Neural cell (in vitro differentiated cells): ENCODE measurements at regions not wholly inside any gene's neighbourhood (a gene's known extent, or its start where the extent isn't known, plus 50 kb on each side); places are given as distances from the start of the nearest gene placed in this dataset.

Experiments
- H2AFZ ChIP-seq: fragments of 200-600, 300-800 bp; sonication (generic), shearing (Covaris generic); 2 replicates; pipeline ENCODE4 v1.6.0; 2014; ENCODE audit warnings: low read depth, mild to moderate bottlenecking, antibody characterized with exemption, low read length, moderate library complexity
- H3F3A ChIP-seq: fragments of 200-600 bp; shearing (Covaris generic); 2 replicates; pipeline ENCODE4 v1.6.1; 2016; ENCODE audit warnings: mild to moderate bottlenecking, moderate library complexity, mixed read lengths, antibody characterized with exemption, low read length; ENCODE audit not compliant: insufficient read depth, poor library complexity, severe bottlenecking
- H3K27ac ChIP-seq: fragments of 200-600, 300-800 bp; sonication (generic), shearing (Covaris generic); 2 replicates; pipeline ENCODE4 v1.5.1; 2014; ENCODE audit warnings: mild to moderate bottlenecking, low read length, moderate library complexity
- H3K27me3 ChIP-seq: fragments of 300-800, 200-600 bp; sonication (generic), shearing (Covaris generic); 2 replicates; pipeline ENCODE4 v1.6.0; 2014; ENCODE audit warnings: mild to moderate bottlenecking, low read depth, low read length, moderate library complexity; ENCODE audit not compliant: insufficient read depth
- H3K36me3 ChIP-seq: fragments of 300-800, 200-600 bp; sonication (generic), shearing (Covaris generic); 2 replicates; pipeline ENCODE4 v1.5.1; 2014; ENCODE audit warnings: mild to moderate bottlenecking, antibody characterized with exemption, low read length, moderate library complexity; ENCODE audit not compliant: insufficient read depth
- H3K4me2 ChIP-seq: fragments of 300-800, 200-600 bp; sonication (generic), shearing (Covaris generic); 2 replicates; pipeline ENCODE4 v1.6.0; 2014; ENCODE audit warnings: mild to moderate bottlenecking, low read length
- H3K4me3 ChIP-seq: fragments of 300-800, 200-600 bp; sonication (generic), shearing (Covaris generic); 2 replicates; pipeline ENCODE4 v1.5.1; 2014; ENCODE audit warnings: mild to moderate bottlenecking, low read length, moderate library complexity
- H3K79me2 ChIP-seq: fragments of 200-600 bp; shearing (Covaris generic); replicated peaks from 2 replicates; pipeline ENCODE4 v1.6.0; 2014; ENCODE audit warnings: mild to moderate bottlenecking, low read length, moderate library complexity; ENCODE audit not compliant: insufficient read depth
- H3K9ac ChIP-seq: fragments of 300-800, 200-600 bp; sonication (generic), shearing (Covaris generic); 2 replicates; pipeline ENCODE4 v1.6.1; 2016; ENCODE audit warnings: mild to moderate bottlenecking, low read length, mixed read lengths
- H3K9me2 ChIP-seq: fragments of 200-600 bp; shearing (Covaris generic); 2 replicates; pipeline ENCODE4 v1.6.1; 2016; ENCODE audit warnings: mild to moderate bottlenecking, low read length, mixed read lengths; ENCODE audit not compliant: insufficient read depth
- H3K9me3 ChIP-seq: fragments of 200-600, 300-800 bp; sonication (generic), shearing (Covaris generic); 2 replicates; pipeline ENCODE4 v1.6.1; 2016; ENCODE audit warnings: mild to moderate bottlenecking, mixed run types, low read length, moderate library complexity, mixed read lengths
- H4K20me1 ChIP-seq: fragments of 200-600 bp; shearing (Covaris generic); 2 replicates; pipeline ENCODE4 v1.6.1; 2016; ENCODE audit warnings: mild to moderate bottlenecking, mixed run types; ENCODE audit not compliant: insufficient read depth
- EP300 ChIP-seq: fragments of 450-650 bp; conservative IDR thresholded peaks from 2 replicates; pipeline ENCODE4 v1.6.1; 2014; ENCODE audit warnings: antibody characterized with exemption, mild to moderate bottlenecking, moderate library complexity; ENCODE audit not compliant: poor library complexity, severe bottlenecking
- EZH2 ChIP-seq: fragments of 200-600, 300-800 bp; shearing (Covaris generic), sonication (generic); IDR thresholded peaks from 2 replicates; pipeline ENCODE4 v1.6.1; 2014; ENCODE audit warnings: antibody characterized with exemption, low read length, borderline replicate concordance, mild to moderate bottlenecking; ENCODE audit not compliant: insufficient read depth, poor library complexity, severe bottlenecking
- MXI1 ChIP-seq: fragments of 450-650 bp; conservative IDR thresholded peaks from 2 replicates; pipeline ENCODE4 v1.6.1; 2014; ENCODE audit warnings: antibody characterized with exemption, mild to moderate bottlenecking; ENCODE audit not compliant: poor library complexity, severe bottlenecking
- POLR2AphosphoS5 ChIP-seq: IDR thresholded peaks from 2 replicates; pipeline ENCODE4 v1.6.1; 2012
- RAD21 ChIP-seq: fragments of 450-650 bp; conservative IDR thresholded peaks from 2 replicates; pipeline ENCODE4 v1.6.1; 2014; ENCODE audit warnings: antibody characterized with exemption, mild to moderate bottlenecking, moderate library complexity
- SMC3 ChIP-seq: fragments of 450-650 bp; conservative IDR thresholded peaks from 2 replicates; pipeline ENCODE4 v1.6.1; 2014; ENCODE audit warnings: antibody characterized with exemption, mild to moderate bottlenecking, moderate library complexity; ENCODE audit not compliant: poor library complexity
- TAF1 ChIP-seq: IDR thresholded peaks from 2 replicates; pipeline ENCODE4 v1.6.1; 2012; ENCODE audit warnings: low read depth
- TF ChIP-seq, protein P1 (sequence below): IDR thresholded peaks from 2 replicates; pipeline ENCODE4 v1.6.1; 2012; ENCODE audit warnings: borderline replicate concordance
- TF ChIP-seq, protein P2 (sequence below): fragments of 450-650 bp; IDR thresholded peaks from 2 replicates; pipeline ENCODE4 v1.5.1; 2014; ENCODE audit warnings: antibody characterized with exemption, mild to moderate bottlenecking, moderate library complexity; ENCODE audit not compliant: poor library complexity, severe bottlenecking

DNA sequence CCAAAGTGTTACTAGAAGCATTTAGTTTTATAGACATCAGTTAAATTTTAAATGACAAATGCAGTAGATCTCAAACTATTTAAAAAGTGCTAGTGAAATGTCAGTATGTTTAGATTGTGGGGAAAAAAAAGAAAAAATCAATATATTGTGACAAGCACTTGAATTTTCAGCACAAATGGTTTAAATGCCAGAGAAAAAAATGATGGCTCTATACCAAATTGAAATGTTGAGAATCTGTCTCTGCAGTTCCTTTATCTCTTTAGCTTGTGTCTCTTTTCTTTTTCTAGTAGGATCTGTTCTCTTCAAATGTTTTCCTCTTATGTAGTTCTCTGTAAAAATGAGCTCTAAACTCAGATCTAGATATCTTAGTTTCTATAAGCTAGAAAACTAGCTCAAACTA lies 682.6 kb upstream of the GCFC2 start:
- H3F3A ChIP-seq = no peaks in the 10 kb centered on the region
- no peak overlapping the region for H3K4me3 ChIP-seq
- H3K9ac ChIP-seq = no peak overlapping the region
- H3K27me3 ChIP-seq = no peaks in the 10 kb centered on the region
- H3K9me3 ChIP-seq = no peaks in the 10 kb centered on the region
- no peaks in the 10 kb centered on the region for H3K9me2 ChIP-seq
- H3K79me2 ChIP-seq = no peaks in the 10 kb centered on the region
- no peak overlapping the region for H2AFZ ChIP-seq
- H3K36me3 ChIP-seq = no peaks in the 10 kb centered on the region
- H3K4me2 ChIP-seq = no peak overlapping the region
- no peak overlapping the region for H3K27ac ChIP-seq
- no peaks in the 10 kb centered on the region for H4K20me1 ChIP-seq
- TF ChIP-seq RAD21 = no peak
- TF ChIP-seq, protein P1, sequence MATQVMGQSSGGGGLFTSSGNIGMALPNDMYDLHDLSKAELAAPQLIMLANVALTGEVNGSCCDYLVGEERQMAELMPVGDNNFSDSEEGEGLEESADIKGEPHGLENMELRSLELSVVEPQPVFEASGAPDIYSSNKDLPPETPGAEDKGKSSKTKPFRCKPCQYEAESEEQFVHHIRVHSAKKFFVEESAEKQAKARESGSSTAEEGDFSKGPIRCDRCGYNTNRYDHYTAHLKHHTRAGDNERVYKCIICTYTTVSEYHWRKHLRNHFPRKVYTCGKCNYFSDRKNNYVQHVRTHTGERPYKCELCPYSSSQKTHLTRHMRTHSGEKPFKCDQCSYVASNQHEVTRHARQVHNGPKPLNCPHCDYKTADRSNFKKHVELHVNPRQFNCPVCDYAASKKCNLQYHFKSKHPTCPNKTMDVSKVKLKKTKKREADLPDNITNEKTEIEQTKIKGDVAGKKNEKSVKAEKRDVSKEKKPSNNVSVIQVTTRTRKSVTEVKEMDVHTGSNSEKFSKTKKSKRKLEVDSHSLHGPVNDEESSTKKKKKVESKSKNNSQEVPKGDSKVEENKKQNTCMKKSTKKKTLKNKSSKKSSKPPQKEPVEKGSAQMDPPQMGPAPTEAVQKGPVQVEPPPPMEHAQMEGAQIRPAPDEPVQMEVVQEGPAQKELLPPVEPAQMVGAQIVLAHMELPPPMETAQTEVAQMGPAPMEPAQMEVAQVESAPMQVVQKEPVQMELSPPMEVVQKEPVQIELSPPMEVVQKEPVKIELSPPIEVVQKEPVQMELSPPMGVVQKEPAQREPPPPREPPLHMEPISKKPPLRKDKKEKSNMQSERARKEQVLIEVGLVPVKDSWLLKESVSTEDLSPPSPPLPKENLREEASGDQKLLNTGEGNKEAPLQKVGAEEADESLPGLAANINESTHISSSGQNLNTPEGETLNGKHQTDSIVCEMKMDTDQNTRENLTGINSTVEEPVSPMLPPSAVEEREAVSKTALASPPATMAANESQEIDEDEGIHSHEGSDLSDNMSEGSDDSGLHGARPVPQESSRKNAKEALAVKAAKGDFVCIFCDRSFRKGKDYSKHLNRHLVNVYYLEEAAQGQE = no peak
- TF ChIP-seq EP300 = no peak
- TF ChIP-seq SMC3 = no peak
- no peak for TF ChIP-seq EZH2
- TF ChIP-seq, protein P2, sequence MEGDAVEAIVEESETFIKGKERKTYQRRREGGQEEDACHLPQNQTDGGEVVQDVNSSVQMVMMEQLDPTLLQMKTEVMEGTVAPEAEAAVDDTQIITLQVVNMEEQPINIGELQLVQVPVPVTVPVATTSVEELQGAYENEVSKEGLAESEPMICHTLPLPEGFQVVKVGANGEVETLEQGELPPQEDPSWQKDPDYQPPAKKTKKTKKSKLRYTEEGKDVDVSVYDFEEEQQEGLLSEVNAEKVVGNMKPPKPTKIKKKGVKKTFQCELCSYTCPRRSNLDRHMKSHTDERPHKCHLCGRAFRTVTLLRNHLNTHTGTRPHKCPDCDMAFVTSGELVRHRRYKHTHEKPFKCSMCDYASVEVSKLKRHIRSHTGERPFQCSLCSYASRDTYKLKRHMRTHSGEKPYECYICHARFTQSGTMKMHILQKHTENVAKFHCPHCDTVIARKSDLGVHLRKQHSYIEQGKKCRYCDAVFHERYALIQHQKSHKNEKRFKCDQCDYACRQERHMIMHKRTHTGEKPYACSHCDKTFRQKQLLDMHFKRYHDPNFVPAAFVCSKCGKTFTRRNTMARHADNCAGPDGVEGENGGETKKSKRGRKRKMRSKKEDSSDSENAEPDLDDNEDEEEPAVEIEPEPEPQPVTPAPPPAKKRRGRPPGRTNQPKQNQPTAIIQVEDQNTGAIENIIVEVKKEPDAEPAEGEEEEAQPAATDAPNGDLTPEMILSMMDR = no peak
- TF ChIP-seq TAF1 = no peak
- TF ChIP-seq MXI1 = no peak
- no peak for TF ChIP-seq POLR2AphosphoS5

DNA sequence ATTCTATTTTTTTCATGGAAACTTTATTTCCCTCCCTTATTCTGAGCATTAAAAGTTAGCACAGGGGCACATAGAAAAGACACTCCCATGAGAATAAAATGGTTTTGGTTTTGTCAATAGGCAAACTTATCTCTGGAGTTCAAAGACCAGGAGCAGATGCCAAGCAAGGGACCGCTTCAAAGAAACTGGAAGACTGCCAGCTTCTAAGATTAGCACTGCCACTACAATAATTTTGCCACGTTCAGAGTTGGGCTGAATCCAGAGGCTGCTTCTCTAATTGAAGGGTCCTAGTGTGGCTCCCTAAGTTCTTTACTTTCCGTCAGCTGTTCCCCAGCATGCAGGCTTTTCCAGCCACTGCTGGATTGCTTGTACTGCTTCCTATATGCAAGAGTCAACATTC lies 681.0 kb upstream of the GCFC2 start:
- H3K27ac ChIP-seq = no peak overlapping the region
- H3K36me3 ChIP-seq = no peaks in the 10 kb centered on the region
- no peaks in the 10 kb centered on the region for H3K27me3 ChIP-seq
- H4K20me1 ChIP-seq = no peaks in the 10 kb centered on the region
- TF ChIP-seq EZH2 (no peak), MXI1 (no peak), TAF1 (no peak), POLR2AphosphoS5 (no peak)
- TF ChIP-seq, protein P2 = no peak
- TF ChIP-seq, protein P1 = no peak
- no peaks in the 10 kb centered on the region for H3K79me2 ChIP-seq
- H3K9me2 ChIP-seq = no peaks in the 10 kb centered on the region
- no peak overlapping the region for H3K9ac ChIP-seq
- H3K9me3 ChIP-seq = no peaks in the 10 kb centered on the region
- no peaks in the 10 kb centered on the region for H3F3A ChIP-seq
- H3K4me2 ChIP-seq = no peak overlapping the region
- H3K4me3 ChIP-seq = no peak overlapping the region
- no peak overlapping the region for H2AFZ ChIP-seq
